Upper lobe of left lung (tissue), 4 donors: ENCODE measurements at regions not wholly inside any gene's neighbourhood (a gene's known extent, or its start where the extent isn't known, plus 50 kb on each side); places are given as distances from the start of the nearest gene placed in this dataset.

Experiments
- EP300 ChIP-seq, 4 donors: sonication (generic); formaldehyde crosslinking; IDR thresholded peaks; one replicate each; pipeline ENCODE4 v1.5.1; 2017; ENCODE audit warnings: antibody characterized with exemption in 4 of 4, control low read depth in 2 of 4
- POLR2A ChIP-seq, 4 donors: fragments of 450-650 bp; IDR thresholded peaks; one replicate each; pipeline ENCODE4 v1.5.1; 2016 to 2017; ENCODE audit warnings: antibody characterized with exemption in 4 of 4, mild to moderate bottlenecking in 2 of 4

DNA sequence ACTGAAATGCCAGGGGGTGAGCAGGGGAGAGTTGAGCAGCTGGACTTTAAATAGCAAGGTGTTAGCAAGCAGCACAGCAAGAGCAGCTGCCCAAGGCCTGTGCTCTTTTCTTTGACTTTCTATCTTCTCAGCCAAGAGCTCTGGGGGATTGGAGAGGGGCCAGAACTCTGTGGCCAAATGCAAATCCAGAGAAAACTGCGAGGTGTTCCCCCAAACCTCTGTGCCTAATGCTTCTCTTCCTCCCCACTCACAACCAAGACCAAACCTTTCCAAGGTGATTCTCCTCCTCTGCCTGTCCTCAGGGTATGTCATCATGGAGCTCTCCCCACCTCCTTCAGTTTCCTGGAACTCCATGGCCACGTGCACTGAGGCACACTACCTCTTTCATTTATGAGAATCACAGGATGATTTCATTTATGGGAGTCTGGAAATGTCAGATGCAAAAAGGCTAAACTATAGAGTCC lies 118.7 kb upstream of the WWC1 start:
- TF ChIP-seq POLR2A (IDR thresholded peaks at IDR 0.05) (no peak), EP300 (IDR thresholded peaks at IDR 0.05) (no peak)
